Muscle of leg (tissue), 3 donors: ENCODE measurements at regions not wholly inside any gene's neighbourhood (a gene's known extent, or its start where the extent isn't known, plus 50 kb on each side); places are given as distances from the start of the nearest gene placed in this dataset.

Experiments used
- DNase-seq: peaks from one replicate; pipeline ENCODE4 v3.0.0; 2013
- H3K27ac ChIP-seq: one replicate; pipeline ENCODE4 v1.5.1; 2013; ENCODE audit warnings: mild to moderate bottlenecking, low read length, control low read depth
- H3K27me3 ChIP-seq: one replicate; pipeline ENCODE4 v1.6.1; 2013; ENCODE audit warnings: low read length; ENCODE audit not compliant: control insufficient read depth, insufficient read depth
- H3K36me3 ChIP-seq: one replicate; pipeline ENCODE4 v1.6.1; 2013; ENCODE audit warnings: low read length; ENCODE audit not compliant: control insufficient read depth, insufficient read depth
- H3K4me1 ChIP-seq: one replicate; pipeline ENCODE4 v1.6.1; 2013; ENCODE audit warnings: low read length; ENCODE audit not compliant: control insufficient read depth, insufficient read depth
- H3K4me3 ChIP-seq: one replicate; pipeline ENCODE4 v1.5.1; 2013; ENCODE audit warnings: low read length, control low read depth
- H3K9me3 ChIP-seq: replicated peaks from 2 replicates; pipeline ENCODE4 v1.6.1; 2013; ENCODE audit warnings: low read depth, low read length; ENCODE audit not compliant: control insufficient read depth
- WGBS: methylation state at CpG from one replicate; pipeline ENCODE4 v1.1.5; 2013; ENCODE audit warnings: missing lambda C conversion rate; ENCODE audit not compliant: insufficient coverage; 5-methylcytosine and 5-hydroxymethylcytosine counted together

- no peak for DNase-seq
- Histone ChIP-seq H3K27ac (no peak overlapping the region), H3K4me1 (peaks cover 11% of the 10 kb centered on the region)
These were observed 139.7 kb downstream of the C9orf152 start for GRCh38 chr9:110068212-110068611.

GRCh38 chr9:110069326-110070248, 138.4 kb downstream of the C9orf152 start:
- H3K9me3 ChIP-seq: no peaks in the 10 kb centered on the region
- H3K27me3 ChIP-seq: no peaks in the 10 kb centered on the region
- peak overlapping the region; percentile 31 for H3K27ac ChIP-seq
- peak; percentile 43 for DNase-seq
- peaks cover 9% of the 10 kb centered on the region for H3K4me1 ChIP-seq
- 54% methylated on average over 6 of the region's 14 CpGs for WGBS
- no peaks in the 10 kb centered on the region for H3K36me3 ChIP-seq
- H3K4me3 ChIP-seq: no peak overlapping the region

More at GRCh38 chr9:110068212-110068611, 139.7 kb downstream of the C9orf152 start:
- Histone ChIP-seq H3K27me3 (no peaks in the 10 kb centered on the region), H3K9me3 (no peaks in the 10 kb centered on the region), H3K36me3 (no peaks in the 10 kb centered on the region), H3K4me3 (no peak overlapping the region)

- H3K4me1 ChIP-seq: peaks cover 9% of the 10 kb centered on the region
- H3K27me3 ChIP-seq: no peaks in the 10 kb centered on the region
- H3K4me3 ChIP-seq: no peak overlapping the region
- H3K9me3 ChIP-seq: no peaks in the 10 kb centered on the region
- peak overlapping the region; percentile 2 for H3K27ac ChIP-seq
- 100% methylated on average over 2 of the region's 5 CpGs for WGBS
- no peak for DNase-seq
- no peaks in the 10 kb centered on the region for H3K36me3 ChIP-seq
These were observed 135.2 kb downstream of the C9orf152 start for GRCh38 chr9:110072597-110073355.

GRCh38 chr9:110073356-110073905, 134.5 kb downstream of the C9orf152 start:
- no peak overlapping the region for H3K27ac ChIP-seq
- no peaks in the 10 kb centered on the region for H3K9me3 ChIP-seq
- DNase-seq: no peak
- no peak overlapping the region for H3K4me3 ChIP-seq
- H3K4me1 ChIP-seq: peaks cover 9% of the 10 kb centered on the region
- H3K27me3 ChIP-seq: no peaks in the 10 kb centered on the region
- H3K36me3 ChIP-seq: no peaks in the 10 kb centered on the region

GRCh38 chr9:110076894-110077725, 130.8 kb downstream of the C9orf152 start:
- Histone ChIP-seq H3K27me3 (no peaks in the 10 kb centered on the region), H3K4me1 (peaks cover 13% of the 10 kb centered on the region), H3K36me3 (no peaks in the 10 kb centered on the region), H3K9me3 (no peaks in the 10 kb centered on the region), H3K27ac (no peak overlapping the region), H3K4me3 (no peak overlapping the region)
- DNase-seq: no peak
- WGBS: 84% methylated on average over 6 of the region's 13 CpGs

- Histone ChIP-seq H3K4me1 (peaks cover 10% of the 10 kb centered on the region), H3K27ac (no peak overlapping the region)
- WGBS: 92% methylated on average over 4 of the region's 7 CpGs
These were observed 130.0 kb downstream of the C9orf152 start for GRCh38 chr9:110077925-110078324.

GRCh38 chr9:110078604-110079003, 129.4 kb downstream of the C9orf152 start:
- Histone ChIP-seq H3K4me3 (no peak overlapping the region), H3K27me3 (no peaks in the 10 kb centered on the region), H3K9me3 (no peaks in the 10 kb centered on the region), H3K4me1 (peaks cover 10% of the 10 kb centered on the region), H3K36me3 (no peaks in the 10 kb centered on the region), H3K27ac (no peak overlapping the region)
- DNase-seq: no peak
- WGBS: no CpG with 5 or more reads among the region's 4 CpGs

More at GRCh38 chr9:110077925-110078324, 130.0 kb downstream of the C9orf152 start:
- H3K9me3 ChIP-seq: no peaks in the 10 kb centered on the region
- no peak overlapping the region for H3K4me3 ChIP-seq
- no peak for DNase-seq
- no peaks in the 10 kb centered on the region for H3K36me3 ChIP-seq
- no peaks in the 10 kb centered on the region for H3K27me3 ChIP-seq

GRCh38 chr9:110081395-110081794, 126.6 kb downstream of the C9orf152 start:
- H3K27ac ChIP-seq: peak overlapping the region; percentile 82
- no peaks in the 10 kb centered on the region for H3K36me3 ChIP-seq
- peak; percentile 75 for DNase-seq
- 56% methylated on average over 3 of the region's 3 CpGs for WGBS
- no peak overlapping the region for H3K4me3 ChIP-seq
- no peaks in the 10 kb centered on the region for H3K27me3 ChIP-seq
- H3K4me1 ChIP-seq: peaks cover 10% of the 10 kb centered on the region
- no peaks in the 10 kb centered on the region for H3K9me3 ChIP-seq

GRCh38 chr9:110083866-110084265, 124.1 kb downstream of the C9orf152 start:
- Histone ChIP-seq H3K36me3 (peaks cover 3% of the 10 kb centered on the region), H3K27ac (no peak overlapping the region), H3K4me1 (peaks cover 10% of the 10 kb centered on the region), H3K9me3 (no peaks in the 10 kb centered on the region), H3K27me3 (no peaks in the 10 kb centered on the region), H3K4me3 (no peak overlapping the region)
- DNase-seq: no peak
- 77% methylated on average over 3 of the region's 3 CpGs for WGBS
